ENCODE measurements at regions not wholly inside any gene's neighbourhood (a gene's known extent, or its start where the extent isn't known, plus 50 kb on each side); places are given as distances from the start of the nearest gene placed in this dataset.

GRCh38 chr12:28905220-28905955 lies 243.7 kb upstream of the FAR2 start:
- no peak for TF ChIP-seq CTCF (IDR thresholded peaks at IDR 0.05)

GRCh38 chr12:28908646-28909045 lies 240.4 kb upstream of the FAR2 start:
- TF ChIP-seq CTCF (IDR thresholded peaks at IDR 0.05) = no peak

- TF ChIP-seq CTCF (IDR thresholded peaks at IDR 0.05) = no peak
These were observed 239.8 kb upstream of the FAR2 start for GRCh38 chr12:28909291-28909690.

- no peak for TF ChIP-seq CTCF (IDR thresholded peaks at IDR 0.05)
These were observed 223.2 kb upstream of the FAR2 start for GRCh38 chr12:28925719-28926376.

GRCh38 chr12:28930704-28931103 lies 218.4 kb upstream of the FAR2 start:
- TF ChIP-seq CTCF (IDR thresholded peaks at IDR 0.05) = no peak

GRCh38 chr12:28933176-28933575 lies 215.9 kb upstream of the FAR2 start:
- no peak for TF ChIP-seq CTCF (IDR thresholded peaks at IDR 0.05)

- no peak for TF ChIP-seq CTCF (IDR thresholded peaks at IDR 0.05)
These were observed 215.1 kb upstream of the FAR2 start for GRCh38 chr12:28933864-28934527.

Measured in LNCAP (cell line).